GM18520 (cell line): ENCODE measurements at regions not wholly inside any gene's neighbourhood (a gene's known extent, or its start where the extent isn't known, plus 50 kb on each side); places are given as distances from the start of the nearest gene placed in this dataset.

Source experiments
- ATAC-seq: cut with Tn5 transposase; IDR thresholded peaks from one replicate; pipeline ENCODE4 v1.9.1; 2021; ENCODE audit not compliant: unreplicated experiment

GRCh38 chr3:43892526-43892925, 201.8 kb downstream of the ABHD5 start:
- no peak for ATAC-seq

GRCh38 chr3:43893727-43894126, 203.0 kb downstream of the ABHD5 start:
- no peak for ATAC-seq

DNA sequence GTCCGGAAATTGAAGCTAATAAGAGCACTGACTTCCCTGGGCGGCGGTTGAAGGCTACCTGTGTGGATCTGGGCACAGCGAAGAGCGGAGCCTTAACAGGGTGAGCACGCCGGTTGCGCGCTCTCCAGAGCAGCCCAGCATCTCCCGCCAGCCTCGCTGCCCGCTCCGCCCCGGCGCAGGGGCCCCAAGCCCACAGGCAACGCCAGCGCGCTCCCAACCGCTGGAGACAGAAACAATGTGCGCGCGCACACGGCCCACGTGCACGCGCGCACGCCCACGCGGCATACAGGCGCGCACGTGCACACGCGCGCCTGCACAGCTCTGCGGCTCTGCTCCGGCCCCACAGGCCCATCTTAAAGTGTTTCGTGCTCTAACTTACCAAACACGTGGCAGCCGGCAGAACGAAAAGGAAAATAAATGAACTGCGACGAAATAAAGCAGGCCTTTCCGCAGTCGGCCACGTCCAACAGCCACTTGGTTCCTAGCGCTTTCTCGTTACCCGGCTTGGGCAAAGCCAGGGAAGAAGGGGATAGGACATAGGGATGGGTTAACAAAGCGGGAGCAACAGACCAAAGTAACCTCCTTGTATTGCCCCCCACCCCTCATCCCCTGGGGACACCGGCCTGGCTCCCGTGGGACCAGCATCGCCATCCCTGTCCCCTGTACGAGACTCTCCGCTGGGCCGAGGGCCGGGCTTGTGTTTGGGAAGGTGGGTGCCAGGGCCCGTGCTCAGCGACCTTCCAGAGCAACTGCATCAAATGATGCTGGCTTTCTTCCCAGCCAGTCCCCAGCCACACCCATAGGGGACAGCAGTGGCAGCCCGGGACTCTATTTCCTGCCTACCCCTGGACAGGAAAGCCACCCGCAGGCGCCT, 203.7 kb downstream of the ABHD5 start:
- no peak for ATAC-seq

DNA sequence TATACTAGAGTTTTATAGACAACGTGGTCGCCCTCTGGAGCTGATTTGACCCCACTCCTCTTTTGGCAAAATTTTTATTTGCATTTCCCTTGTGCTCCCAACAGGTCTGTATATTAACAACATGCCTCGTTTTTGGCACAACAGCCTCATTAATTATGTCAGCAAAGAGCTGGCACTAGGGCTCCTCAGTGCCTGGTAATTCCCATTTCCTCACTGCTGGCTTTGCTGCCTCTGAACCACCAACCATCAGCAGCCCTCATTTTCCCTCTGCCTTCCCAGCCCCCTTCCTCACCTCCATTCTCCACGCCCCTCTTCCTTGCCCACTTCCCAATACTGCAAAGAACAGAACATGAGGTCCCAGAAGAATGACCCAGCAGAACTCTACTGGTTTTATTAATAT, 204.8 kb downstream of the ABHD5 start:
- no peak for ATAC-seq

- no peak for ATAC-seq
Observed at GRCh38 chr3:43902415-43902814, 211.7 kb downstream of the ABHD5 start.

GRCh38 chr3:43905157-43905556, 214.4 kb downstream of the ABHD5 start:
- no peak for ATAC-seq

DNA sequence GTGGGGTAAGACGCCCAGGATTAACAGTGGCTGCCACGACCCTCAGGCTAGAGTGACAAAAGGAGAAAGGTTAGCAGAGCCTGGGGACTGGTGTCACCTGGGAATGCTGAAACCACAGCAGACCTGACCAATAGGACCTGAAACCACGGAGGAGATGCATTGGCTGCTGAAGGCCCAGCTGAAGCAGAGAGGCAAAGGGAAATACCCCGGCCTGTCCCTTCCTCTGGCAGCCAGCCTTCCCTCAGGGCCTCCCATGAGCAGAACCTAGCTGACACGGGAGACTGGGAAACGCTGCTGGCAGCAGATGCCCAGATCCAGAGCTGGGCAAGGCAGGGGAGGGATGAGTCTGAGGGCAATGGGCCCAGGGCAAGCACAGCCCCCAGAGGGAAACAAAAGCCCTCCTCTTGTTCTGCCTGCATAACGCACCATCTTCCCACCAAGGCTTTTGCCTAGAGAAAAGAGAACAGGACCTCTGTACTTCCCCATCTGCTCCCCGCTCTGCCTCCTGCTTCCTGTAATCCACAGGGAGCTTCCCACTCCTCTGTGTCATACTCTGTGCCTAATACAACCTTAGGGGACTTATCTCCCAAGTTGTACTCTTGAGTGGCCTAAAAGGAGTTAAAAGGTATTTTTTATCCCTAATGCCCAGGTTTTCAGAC, 216.2 kb downstream of the ABHD5 start:
- ATAC-seq, result no peak

- no peak for ATAC-seq
Observed at GRCh38 chr3:43907508-43907858, 216.7 kb downstream of the ABHD5 start.

DNA sequence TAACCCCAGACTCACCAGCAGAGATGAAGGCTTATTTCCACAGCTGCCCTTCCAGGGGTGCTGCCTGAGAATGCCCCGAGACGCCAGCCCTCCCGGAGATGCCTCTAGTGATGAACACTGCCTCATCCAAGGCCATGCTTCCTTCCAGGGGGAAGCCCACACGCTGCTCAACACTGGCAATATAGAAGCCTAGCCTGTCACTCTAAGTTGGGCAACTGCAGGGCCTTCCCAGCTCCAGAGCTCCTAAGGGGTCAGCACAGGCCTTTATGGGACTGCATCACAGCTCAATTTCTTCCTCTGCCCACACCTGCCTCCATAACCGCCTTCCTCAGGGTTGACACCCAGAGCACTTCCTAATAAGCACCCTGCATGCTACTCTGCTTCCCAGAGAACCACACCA, 217.7 kb downstream of the ABHD5 start:
- ATAC-seq, result no peak

DNA sequence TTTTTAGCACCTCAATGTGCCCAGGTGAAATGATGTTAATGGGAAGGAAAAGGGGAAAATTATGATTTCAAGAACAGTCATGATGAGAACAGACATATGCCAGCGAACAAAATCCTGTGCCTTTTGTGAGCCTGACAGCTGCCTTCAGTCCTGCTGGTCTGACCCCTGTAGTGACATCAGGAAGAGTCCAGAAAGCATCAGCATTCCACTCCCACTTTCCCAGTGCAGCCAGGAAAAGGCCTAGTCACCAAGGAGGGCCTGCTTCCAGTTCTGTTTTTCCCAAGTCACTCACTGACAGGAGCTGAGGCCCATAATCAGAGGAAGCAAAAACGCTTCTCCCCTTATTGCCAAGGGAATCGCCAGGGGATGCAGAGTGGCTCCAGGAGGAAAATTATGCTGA, 218.4 kb downstream of the ABHD5 start:
- no peak for ATAC-seq

- no peak for ATAC-seq
Observed at GRCh38 chr3:43910750-43911149, 220.0 kb downstream of the ABHD5 start.

DNA sequence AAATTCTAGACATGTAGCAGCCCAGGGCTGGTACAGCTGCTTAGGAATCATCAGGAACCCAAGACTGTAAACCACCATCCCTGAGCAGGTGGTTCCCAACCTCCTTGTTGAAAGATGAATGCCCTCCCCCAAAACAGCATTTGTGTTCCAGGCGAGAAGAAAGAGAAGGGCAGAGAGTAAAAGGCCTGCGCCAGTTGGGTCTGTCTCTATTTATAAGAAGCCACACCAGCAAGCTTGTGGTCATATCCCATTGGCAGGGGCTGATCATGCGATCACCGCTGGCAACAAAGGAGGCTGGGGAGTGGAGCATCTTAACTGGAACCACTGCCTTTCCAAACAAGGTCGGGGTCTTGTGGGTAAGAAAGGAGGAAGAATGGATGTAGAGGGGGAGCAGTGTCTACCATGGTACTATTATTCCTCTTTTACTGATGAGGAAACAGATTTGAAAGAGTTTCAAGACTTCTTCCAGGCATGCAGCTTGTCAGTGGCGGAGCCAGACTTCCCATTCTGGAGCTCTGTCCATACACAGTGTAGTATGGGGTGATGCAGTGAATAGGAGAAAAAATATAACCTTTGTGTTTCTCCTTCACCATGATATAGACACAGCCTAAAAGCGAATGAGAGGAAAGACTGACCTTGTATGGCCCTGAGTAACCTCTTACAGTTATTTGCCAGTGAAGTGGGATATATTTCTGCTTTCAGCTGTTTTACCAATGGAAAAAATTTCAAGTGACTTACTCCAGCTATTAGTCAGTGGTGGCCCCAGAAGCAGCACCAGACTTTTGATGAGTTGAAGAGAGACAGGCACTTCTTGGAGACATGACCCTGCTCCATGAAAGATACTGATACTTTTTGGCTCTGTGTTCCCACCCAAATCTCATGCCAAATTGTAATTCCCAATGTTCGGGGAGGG, 222.6 kb downstream of the ABHD5 start:
- no peak for ATAC-seq

DNA sequence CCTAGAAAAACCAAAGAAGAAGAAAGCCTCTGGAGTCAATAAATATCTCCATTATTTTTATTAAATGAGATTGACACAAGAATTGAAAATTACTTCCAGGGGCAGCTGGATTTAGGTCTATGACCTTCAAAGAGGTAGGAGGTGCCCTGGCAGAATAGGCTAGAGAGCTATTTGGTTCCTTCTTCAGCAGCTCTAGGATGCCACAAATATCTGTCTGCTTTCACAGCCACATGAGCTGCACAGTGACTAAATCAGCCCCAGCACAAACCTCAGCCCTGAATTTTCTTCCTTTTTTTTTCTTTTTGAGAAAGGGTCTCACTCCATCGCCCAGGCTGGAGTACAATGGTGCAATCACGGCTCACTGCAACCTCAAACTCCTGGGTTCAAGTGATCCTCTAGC, 223.5 kb downstream of the ABHD5 start:
- no peak for ATAC-seq

DNA sequence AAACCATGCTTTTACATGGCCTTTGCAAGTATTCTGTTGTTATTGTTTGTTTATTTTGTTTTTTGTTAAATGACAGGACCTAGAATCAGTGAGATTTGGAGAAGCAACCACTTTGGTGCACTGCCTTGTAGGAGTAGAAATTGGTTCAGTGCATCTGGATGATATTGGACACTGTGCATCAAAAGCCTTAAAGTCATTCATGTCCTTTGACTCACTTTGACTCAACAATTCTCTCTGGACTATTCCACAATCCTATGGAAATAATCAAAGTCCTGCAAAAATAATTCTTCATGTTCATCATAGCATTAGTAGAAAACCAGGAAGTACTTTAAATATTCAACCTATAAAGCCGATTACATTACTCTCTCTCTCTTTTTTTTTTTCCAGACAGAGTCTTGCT, 224.8 kb downstream of the ABHD5 start:
- ATAC-seq, result no peak

GRCh38 chr3:43917361-43917760, 226.6 kb downstream of the ABHD5 start:
- no peak for ATAC-seq

- no peak for ATAC-seq
Observed at GRCh38 chr3:43919029-43919428, 228.3 kb downstream of the ABHD5 start.

DNA sequence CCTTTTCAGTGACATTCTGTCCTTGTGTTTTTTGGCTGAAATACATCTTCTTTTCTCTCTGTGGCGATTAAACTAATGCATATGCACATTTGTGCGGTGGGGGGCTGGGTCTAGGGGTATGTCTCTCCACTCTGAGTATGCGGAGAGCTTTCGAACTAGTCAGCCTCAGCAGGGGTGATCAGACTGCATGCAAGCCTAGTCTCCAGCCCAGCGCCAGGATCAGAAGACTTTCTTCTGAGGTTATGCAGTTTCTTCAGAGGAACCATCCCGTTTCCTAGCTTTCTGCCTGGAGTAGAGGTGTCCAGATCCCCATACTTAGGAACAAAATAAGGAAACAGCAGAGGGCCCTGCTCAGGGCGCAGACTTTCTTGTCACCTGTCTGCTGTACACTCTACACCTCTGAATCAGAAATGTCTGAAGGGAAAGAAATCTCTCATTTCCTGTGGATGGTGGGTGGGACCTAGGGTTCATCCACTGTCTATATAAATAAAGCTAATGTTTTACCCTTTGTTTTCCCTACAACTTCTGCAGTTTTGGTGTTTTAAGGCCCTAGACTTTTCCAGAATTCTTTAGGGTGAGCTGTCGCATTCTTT, 230.4 kb downstream of the ABHD5 start:
- ATAC-seq, result no peak

DNA sequence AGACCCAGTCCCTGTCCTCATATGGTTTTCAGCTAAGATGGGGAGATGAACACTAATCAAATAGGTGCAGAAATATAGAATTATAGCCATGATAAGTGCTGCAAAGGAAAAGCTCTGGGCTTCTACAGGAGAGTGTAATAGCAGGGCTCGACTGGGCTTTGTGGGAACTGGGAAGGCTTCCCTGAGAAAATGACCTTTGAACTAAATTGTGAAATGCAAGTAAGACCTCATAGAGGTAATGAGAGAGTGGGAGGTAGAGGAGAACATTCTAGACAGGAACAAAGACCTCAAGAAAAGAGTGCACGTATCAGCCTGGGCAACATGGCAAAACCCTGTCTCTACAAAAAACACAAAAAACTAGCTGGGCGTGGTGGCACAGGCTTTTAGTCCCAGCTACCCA, 231.6 kb downstream of the ABHD5 start:
- no peak for ATAC-seq

DNA sequence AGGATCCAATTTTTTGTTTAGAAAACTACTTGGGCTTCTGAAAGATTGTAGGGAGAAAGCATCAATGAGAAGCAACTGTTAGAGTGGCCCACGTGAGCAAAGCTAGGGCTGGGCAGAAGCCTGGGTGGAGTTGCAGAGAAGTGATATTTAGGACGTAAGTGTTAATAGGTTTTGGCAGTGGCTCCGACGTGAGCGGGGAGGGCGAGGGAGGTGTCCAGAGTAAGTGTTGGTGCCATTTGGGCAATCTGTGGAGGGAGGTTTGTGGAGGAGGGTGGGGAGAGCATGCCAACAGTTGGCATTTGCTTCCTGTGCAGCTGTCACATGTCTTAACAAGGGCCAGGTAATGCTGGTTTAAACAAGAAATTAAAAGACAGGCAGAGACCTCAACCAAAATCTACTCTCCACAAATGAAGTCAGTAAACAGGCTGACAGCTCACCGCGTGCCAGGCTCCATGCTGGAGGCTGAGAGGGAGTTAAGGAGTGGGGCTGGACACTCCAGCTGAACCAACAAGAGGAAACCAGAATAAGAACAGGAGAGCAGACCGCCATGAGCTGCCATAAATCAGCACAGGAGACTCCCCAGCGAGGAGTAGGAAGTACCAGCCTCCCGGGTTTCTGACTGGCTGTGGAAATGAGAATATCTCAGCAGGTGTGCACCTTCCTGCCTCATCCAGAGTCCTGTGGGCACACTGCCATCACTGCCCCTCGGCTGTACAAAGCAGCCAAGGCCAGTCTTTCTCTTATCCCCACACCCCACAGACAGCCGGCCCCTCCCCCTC, 232.6 kb downstream of the ABHD5 start:
- no peak for ATAC-seq

- ATAC-seq, result no peak
Observed at GRCh38 chr3:43926055-43926454, 235.3 kb downstream of the ABHD5 start.
